GM12892 (cell line): ENCODE measurements at regions not wholly inside any gene's neighbourhood (a gene's known extent, or its start where the extent isn't known, plus 50 kb on each side); places are given as distances from the start of the nearest gene placed in this dataset.

ENCODE experiments used
- DNase-seq: peaks from one replicate; pipeline ENCODE4 v3.0.0; 2011; ENCODE audit not compliant: insufficient read length
- FAIRE-seq: peaks from 2 replicates; lab custom pipeline; 2011; peaks lifted over from hg19 to GRCh38; lab: Jason Lieb, UNC
- POLR2A ChIP-seq: IDR thresholded peaks from 2 replicates; pipeline ENCODE4 v1.6.1; 2011; ENCODE audit warnings: low read depth, low read length, control low read depth
- POLR2AphosphoS5 ChIP-seq: IDR thresholded peaks from 2 replicates; pipeline ENCODE4 v1.6.1; 2011; ENCODE audit warnings: low read depth, low read length, control low read depth
- TAF1 ChIP-seq: IDR thresholded peaks from 2 replicates; pipeline ENCODE4 v1.6.1; 2011; ENCODE audit warnings: low read depth, mild to moderate bottlenecking, control low read depth, low read length, borderline replicate concordance

- DNase-seq = no peak
- TF ChIP-seq TAF1 (no peak), POLR2AphosphoS5 (no peak), POLR2A (no peak)
- FAIRE-seq = no peak
Measured at GRCh38 chr3:3241596-3241995, 62.1 kb upstream of the CRBN start.

GRCh38 chr3:3240986-3241385 is 61.5 kb upstream of the CRBN start:
- no peak for FAIRE-seq

GRCh38 chr3:3237979-3238378 is 58.5 kb upstream of the CRBN start:
- no peak for FAIRE-seq
- no peak for DNase-seq
- TF ChIP-seq POLR2AphosphoS5 (no peak), TAF1 (no peak), POLR2A (no peak)

More at GRCh38 chr3:3240986-3241385, 61.5 kb upstream of the CRBN start:
- TF ChIP-seq TAF1 (no peak), POLR2AphosphoS5 (no peak), POLR2A (no peak)
- no peak for DNase-seq

- DNase-seq (no peak), FAIRE-seq (no peak)
- TF ChIP-seq TAF1 (no peak), POLR2A (no peak), POLR2AphosphoS5 (no peak)
Measured at GRCh38 chr3:3232251-3232650, 52.8 kb upstream of the CRBN start.
